HG03045 (cell line): ENCODE measurements at regions not wholly inside any gene's neighbourhood (a gene's known extent, or its start where the extent isn't known, plus 50 kb on each side); places are given as distances from the start of the nearest gene placed in this dataset.

Experiments
- ATAC-seq: cut with Tn5 transposase; IDR thresholded peaks from one replicate; pipeline ENCODE4 v1.9.1; 2021; ENCODE audit warnings: mild to moderate bottlenecking, moderate library complexity; ENCODE audit not compliant: unreplicated experiment

DNA sequence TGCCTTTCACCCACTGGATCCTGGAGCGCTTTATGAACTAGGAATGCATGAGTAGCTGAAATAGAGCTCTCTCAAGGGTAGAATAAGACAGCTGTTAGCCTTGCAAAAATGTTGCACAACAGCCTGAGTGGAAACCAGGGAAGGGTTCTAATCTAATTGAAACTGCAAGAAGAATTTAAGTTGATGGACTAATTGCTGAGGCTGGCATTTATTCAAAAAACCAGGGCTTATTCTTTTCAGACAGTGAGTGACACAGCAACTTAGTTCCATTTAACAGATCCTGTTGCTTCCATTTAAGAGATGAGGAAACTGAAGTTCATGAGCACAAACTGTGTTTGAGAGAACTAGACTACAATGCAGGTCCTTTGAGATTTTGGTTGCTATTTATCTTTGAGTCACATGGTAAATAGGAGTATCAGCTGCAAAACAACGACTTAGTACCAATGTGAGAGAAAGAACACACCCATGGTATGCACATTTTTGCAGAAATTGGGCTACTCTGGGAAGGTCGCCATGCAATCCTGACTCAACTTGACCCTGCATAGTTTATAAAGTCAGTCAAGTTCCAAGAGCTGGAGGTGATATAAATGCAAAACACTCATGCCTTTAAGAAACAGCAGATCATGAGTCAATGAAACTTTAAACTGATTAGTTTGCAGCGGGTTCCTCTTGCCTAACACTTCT is 76.4 kb upstream of the PARD3B start:
- ATAC-seq = no peak

- no peak for ATAC-seq
These were observed 75.1 kb upstream of the PARD3B start for GRCh38 chr2:204470178-204470620.

- ATAC-seq = no peak
These were observed 74.6 kb upstream of the PARD3B start for GRCh38 chr2:204470621-204471196.

GRCh38 chr2:204472375-204472774 is 72.9 kb upstream of the PARD3B start:
- ATAC-seq = no peak

DNA sequence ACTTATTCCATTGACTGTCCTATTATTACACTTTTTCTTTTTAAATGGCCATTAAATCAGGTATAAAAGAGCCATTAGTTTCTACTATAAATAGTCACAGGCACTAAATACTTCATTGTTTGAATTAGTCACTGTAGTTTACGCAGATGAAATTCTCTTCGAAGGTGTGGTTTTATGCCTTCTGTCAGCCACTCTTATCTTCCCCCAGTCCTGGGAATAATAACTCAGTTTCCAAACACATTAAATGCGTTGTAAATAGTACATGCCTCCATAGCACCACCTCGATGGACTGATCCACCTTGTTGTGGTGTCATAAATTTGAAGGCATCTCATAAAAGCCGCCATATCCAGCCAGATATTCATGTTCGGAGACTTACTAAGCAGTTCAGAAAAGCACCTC is 72.1 kb upstream of the PARD3B start:
- ATAC-seq = no peak

DNA sequence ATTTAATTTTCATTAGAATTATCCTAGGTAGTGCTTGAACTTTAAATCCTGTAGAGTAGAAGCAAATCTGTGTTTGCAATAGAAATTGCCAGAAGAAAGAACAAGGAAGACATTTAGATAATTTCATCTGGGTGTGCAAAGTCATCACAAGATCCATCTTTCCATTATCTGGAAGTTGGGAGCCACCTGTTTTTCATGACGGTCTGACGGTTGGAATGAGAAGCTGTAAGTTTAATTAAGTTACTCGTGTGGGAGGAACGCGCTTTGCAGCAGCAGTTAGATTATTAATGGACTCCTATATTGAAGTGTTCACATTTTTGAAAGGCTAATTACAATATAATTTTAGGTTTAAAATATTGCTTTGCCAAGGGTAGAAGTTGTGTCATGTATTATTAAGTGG is 69.9 kb upstream of the PARD3B start:
- no peak for ATAC-seq

GRCh38 chr2:204477358-204477950 is 67.8 kb upstream of the PARD3B start:
- no peak for ATAC-seq

GRCh38 chr2:204479557-204479956 is 65.7 kb upstream of the PARD3B start:
- no peak for ATAC-seq

DNA sequence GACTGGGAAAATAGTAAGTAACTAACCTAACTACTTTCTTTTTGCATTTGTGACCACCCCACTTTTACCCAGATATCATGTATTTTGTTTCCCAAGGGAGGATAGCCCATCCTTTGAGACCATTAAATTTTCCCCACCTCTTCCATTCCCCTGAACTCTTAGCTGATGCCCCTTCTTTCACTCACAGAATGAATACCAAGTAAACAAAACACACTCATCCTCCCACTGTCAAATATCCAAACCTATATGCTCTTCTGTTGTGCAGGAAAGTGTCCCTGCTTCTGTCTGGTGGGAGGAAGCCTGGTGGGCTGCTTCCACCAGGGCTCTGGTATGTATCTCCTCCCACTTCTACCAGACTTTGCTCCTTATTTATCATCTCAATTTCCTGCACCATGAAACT is 64.6 kb upstream of the PARD3B start:
- ATAC-seq = no peak

- no peak for ATAC-seq
These were observed 61.6 kb upstream of the PARD3B start for GRCh38 chr2:204483608-204484081.

GRCh38 chr2:204486321-204486720 is 59.0 kb upstream of the PARD3B start:
- no peak for ATAC-seq

- ATAC-seq = no peak
These were observed 58.5 kb upstream of the PARD3B start for GRCh38 chr2:204486805-204487204.

DNA sequence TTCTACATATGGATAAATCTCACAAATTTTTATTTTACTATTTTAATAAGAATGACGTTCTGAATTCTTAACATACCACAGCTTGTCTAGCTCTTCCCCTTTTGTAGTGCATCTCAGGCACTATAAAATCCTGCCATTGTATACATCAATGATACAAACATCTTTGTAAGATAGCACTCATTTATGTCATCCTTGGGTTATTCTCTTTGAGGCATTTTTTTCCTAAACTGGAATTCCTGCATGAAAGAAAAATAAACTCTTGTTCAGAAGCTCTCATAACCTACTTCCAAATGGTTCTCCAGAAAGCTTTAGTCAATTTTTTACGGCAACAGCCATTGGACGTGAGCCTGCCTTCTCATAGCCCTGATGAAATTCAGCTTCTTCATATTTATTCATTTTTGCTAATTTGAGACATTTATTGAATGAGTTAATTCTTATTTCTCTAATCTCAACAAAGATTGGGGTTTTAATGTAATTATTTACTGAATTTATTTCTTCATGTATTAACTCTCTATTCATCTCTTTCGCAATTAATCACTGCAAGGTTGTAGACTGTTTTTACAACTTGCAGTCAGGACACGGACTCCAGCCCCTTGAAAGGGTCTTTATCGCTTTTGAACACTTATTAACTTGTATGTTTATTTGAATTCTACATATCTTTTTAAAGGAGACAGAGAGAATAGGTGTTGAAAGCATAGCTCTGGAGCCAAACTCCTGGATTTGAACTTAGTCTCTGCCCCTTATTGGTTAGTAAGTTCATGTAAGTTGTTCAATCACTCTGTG is 57.6 kb upstream of the PARD3B start:
- no peak for ATAC-seq

GRCh38 chr2:204491528-204491927 is 53.7 kb upstream of the PARD3B start:
- ATAC-seq = no peak

DNA sequence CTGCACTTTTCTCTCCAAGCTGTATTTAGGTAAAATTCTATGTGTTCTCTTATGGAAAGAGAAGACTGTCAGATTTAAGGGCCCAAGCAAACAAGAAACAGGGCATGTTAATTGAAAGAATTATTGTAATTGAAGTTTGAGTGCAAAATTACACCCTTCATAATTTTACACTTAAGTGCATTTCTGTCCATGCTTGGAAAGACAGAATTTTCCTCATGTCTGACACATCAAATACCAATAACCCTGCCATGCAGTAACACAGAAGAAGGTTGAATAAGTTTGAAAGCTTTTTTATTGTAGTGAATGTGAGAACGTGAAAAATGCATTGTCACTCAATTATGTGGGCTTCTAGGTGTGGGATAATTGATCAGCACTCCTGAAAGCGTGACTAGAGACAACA is 52.9 kb upstream of the PARD3B start:
- no peak for ATAC-seq

GRCh38 chr2:204494681-204495080 is 50.6 kb upstream of the PARD3B start:
- ATAC-seq = no peak

GRCh38 chr2:204495381-204495780 is 49.9 kb upstream of the PARD3B start:
- ATAC-seq = no peak
